ENCODE measurements at regions not wholly inside any gene's neighbourhood (a gene's known extent, or its start where the extent isn't known, plus 50 kb on each side); places are given as distances from the start of the nearest gene placed in this dataset.

DNA sequence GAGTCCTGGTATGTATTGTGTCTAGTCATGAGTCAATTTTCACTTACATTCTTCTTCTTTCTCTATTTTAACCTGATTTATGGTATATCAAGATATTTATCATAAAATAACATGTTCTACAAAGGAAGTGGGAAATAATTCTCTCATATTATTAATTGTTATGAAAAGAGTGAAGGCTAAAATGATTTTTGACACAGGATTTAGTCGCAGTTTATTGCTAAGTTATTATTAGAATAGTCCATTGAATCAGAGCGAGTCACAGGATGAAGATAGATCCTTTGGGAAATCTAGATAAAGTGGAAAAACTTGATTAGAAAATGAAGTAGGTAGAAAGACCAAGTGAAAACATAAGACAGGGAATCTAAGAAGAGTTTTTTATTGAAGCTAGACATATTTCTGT is 184.3 kb upstream of the DGKB start:
- no peak for TF ChIP-seq CTCF (IDR thresholded peaks at IDR 0.05; ENCODE audit: low read depth, low read length, missing input control)
- TF ChIP-seq, protein P1, sequence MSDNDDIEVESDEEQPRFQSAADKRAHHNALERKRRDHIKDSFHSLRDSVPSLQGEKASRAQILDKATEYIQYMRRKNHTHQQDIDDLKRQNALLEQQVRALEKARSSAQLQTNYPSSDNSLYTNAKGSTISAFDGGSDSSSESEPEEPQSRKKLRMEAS (IDR thresholded peaks at IDR 0.05), result no peak
- TF ChIP-seq YY1 (IDR thresholded peaks at IDR 0.05), result no peak
- no peak for TF ChIP-seq REST (IDR thresholded peaks at IDR 0.05)
- TF ChIP-seq JUND (IDR thresholded peaks at IDR 0.05), result no peak
- TF ChIP-seq TAF1 (conservative IDR thresholded peaks at IDR 0.05), result no peak
- TF ChIP-seq RAD21 (IDR thresholded peaks at IDR 0.05), result no peak
- TF ChIP-seq ZBTB33 (IDR thresholded peaks at IDR 0.05), result no peak
- TF ChIP-seq SP1 (IDR thresholded peaks at IDR 0.05), result no peak
- no peak for TF ChIP-seq GABPA (IDR thresholded peaks at IDR 0.05 in 1 of 2, conservative IDR thresholded peaks at IDR 0.05 in 1 of 2)
- no peak for TF ChIP-seq HNF4A (conservative IDR thresholded peaks at IDR 0.05)
